Rectal smooth muscle tissue (tissue), 1 donor: ENCODE measurements at regions not wholly inside any gene's neighbourhood (a gene's known extent, or its start where the extent isn't known, plus 50 kb on each side); places are given as distances from the start of the nearest gene placed in this dataset.

ENCODE experiments used
- H3K27ac ChIP-seq: one replicate; pipeline ENCODE4 v1.7.0; 2013; ENCODE audit warnings: low read depth, low read length, inconsistent platforms
- H3K27me3 ChIP-seq: one replicate; pipeline ENCODE4 v1.7.0; 2013; ENCODE audit warnings: low read length; ENCODE audit not compliant: control insufficient read depth, insufficient read depth
- H3K36me3 ChIP-seq: one replicate; pipeline ENCODE4 v1.7.0; 2013; ENCODE audit warnings: low read length; ENCODE audit not compliant: control insufficient read depth, insufficient read depth
- H3K4me1 ChIP-seq: one replicate; pipeline ENCODE4 v1.7.0; 2013; ENCODE audit warnings: low read length; ENCODE audit not compliant: control insufficient read depth, insufficient read depth
- H3K4me3 ChIP-seq: one replicate; pipeline ENCODE4 v1.7.0; 2013; ENCODE audit warnings: low read length
- H3K9ac ChIP-seq: one replicate; pipeline ENCODE4 v1.7.0; 2013; ENCODE audit warnings: low read length

- Histone ChIP-seq H3K27ac (no peak overlapping the region), H3K4me3 (no peak overlapping the region), H3K27me3 (no peaks in the 10 kb centered on the region), H3K36me3 (no peaks in the 10 kb centered on the region), H3K9ac (no peak overlapping the region), H3K4me1 (no peaks in the 10 kb centered on the region)
Measured at GRCh38 chr1:87735750-87736149, 407.1 kb downstream of the LMO4 start.

DNA sequence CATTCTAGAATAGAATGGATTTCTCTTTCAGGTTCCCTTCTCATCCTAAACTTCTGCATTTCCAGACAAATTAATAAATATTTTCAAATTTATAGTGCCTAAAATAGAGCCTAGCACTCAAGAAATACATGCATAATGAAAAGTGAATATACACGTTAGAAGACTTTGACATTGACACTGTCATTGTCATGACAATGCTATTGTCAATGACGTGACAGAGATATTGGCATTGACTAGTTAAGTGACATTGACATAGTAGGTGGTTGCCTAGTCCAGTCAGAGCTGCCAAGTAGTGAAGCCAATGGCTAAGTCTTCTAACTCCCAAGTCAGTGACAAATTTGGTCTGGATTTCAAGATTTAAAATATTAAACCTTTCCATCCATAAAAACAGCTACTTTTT lies 410.5 kb downstream of the LMO4 start:
- no peaks in the 10 kb centered on the region for H3K4me1 ChIP-seq
- no peak overlapping the region for H3K27ac ChIP-seq
- no peaks in the 10 kb centered on the region for H3K36me3 ChIP-seq
- H3K9ac ChIP-seq: no peak overlapping the region
- H3K4me3 ChIP-seq: no peak overlapping the region
- H3K27me3 ChIP-seq: no peaks in the 10 kb centered on the region

GRCh38 chr1:87739704-87740103 lies 411.0 kb downstream of the LMO4 start:
- no peaks in the 10 kb centered on the region for H3K4me1 ChIP-seq
- no peak overlapping the region for H3K4me3 ChIP-seq
- no peaks in the 10 kb centered on the region for H3K27me3 ChIP-seq
- H3K9ac ChIP-seq: no peak overlapping the region
- no peaks in the 10 kb centered on the region for H3K36me3 ChIP-seq
- no peak overlapping the region for H3K27ac ChIP-seq

GRCh38 chr1:87743256-87743655 lies 414.6 kb downstream of the LMO4 start:
- H3K9ac ChIP-seq: no peak overlapping the region
- H3K27ac ChIP-seq: no peak overlapping the region
- H3K4me1 ChIP-seq: no peaks in the 10 kb centered on the region
- H3K4me3 ChIP-seq: no peak overlapping the region
- no peaks in the 10 kb centered on the region for H3K27me3 ChIP-seq
- no peaks in the 10 kb centered on the region for H3K36me3 ChIP-seq

DNA sequence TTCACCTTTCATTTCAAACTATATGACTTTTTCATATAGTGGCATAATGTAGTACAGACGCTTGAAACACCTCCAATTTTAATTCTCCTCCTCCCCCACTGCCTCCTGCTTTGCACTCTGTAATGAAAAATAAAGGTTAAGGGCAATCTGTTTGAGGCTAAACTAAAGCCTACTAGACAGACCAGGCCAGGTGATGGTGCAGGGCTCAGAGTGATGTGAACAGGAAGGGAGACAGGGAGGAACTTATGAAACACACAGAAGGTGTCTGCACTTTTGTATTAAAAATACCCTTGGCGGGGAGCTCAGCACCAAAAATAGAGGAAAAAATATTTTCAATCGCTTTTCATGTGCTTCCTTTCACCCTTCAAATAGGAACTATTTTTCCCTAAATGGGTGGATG lies 415.4 kb downstream of the LMO4 start:
- H3K4me1 ChIP-seq: no peaks in the 10 kb centered on the region
- no peaks in the 10 kb centered on the region for H3K36me3 ChIP-seq
- no peak overlapping the region for H3K9ac ChIP-seq
- no peak overlapping the region for H3K4me3 ChIP-seq
- no peak overlapping the region for H3K27ac ChIP-seq
- no peaks in the 10 kb centered on the region for H3K27me3 ChIP-seq

GRCh38 chr1:87744763-87745162 lies 416.1 kb downstream of the LMO4 start:
- Histone ChIP-seq H3K27ac (no peak overlapping the region), H3K27me3 (no peaks in the 10 kb centered on the region), H3K4me3 (no peak overlapping the region), H3K36me3 (no peaks in the 10 kb centered on the region), H3K9ac (no peak overlapping the region), H3K4me1 (no peaks in the 10 kb centered on the region)

DNA sequence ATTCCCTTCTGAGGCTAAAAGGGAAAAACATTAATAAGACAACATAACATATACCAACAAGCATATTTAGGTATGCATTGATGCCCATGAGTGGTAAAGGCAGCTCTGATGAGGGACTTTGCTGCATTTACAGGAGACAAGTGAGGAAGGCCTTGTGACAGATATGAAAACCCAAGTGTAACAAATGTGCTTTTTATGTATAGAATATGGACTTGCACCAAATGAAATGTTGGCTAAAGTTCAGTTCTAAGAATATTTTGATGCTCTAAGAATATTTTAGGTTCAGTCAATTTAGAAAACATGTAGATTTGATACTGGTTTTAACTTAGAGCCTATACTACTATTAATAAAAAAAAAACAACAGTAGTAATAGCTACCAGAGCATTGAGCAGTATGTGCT lies 424.7 kb downstream of the LMO4 start:
- H3K27ac ChIP-seq: no peak overlapping the region
- no peaks in the 10 kb centered on the region for H3K36me3 ChIP-seq
- H3K4me3 ChIP-seq: no peak overlapping the region
- H3K9ac ChIP-seq: no peak overlapping the region
- H3K27me3 ChIP-seq: no peaks in the 10 kb centered on the region
- H3K4me1 ChIP-seq: no peaks in the 10 kb centered on the region

GRCh38 chr1:87754139-87754538 lies 425.5 kb downstream of the LMO4 start:
- H3K4me3 ChIP-seq: no peak overlapping the region
- no peaks in the 10 kb centered on the region for H3K27me3 ChIP-seq
- H3K36me3 ChIP-seq: no peaks in the 10 kb centered on the region
- H3K9ac ChIP-seq: no peak overlapping the region
- no peaks in the 10 kb centered on the region for H3K4me1 ChIP-seq
- no peak overlapping the region for H3K27ac ChIP-seq

DNA sequence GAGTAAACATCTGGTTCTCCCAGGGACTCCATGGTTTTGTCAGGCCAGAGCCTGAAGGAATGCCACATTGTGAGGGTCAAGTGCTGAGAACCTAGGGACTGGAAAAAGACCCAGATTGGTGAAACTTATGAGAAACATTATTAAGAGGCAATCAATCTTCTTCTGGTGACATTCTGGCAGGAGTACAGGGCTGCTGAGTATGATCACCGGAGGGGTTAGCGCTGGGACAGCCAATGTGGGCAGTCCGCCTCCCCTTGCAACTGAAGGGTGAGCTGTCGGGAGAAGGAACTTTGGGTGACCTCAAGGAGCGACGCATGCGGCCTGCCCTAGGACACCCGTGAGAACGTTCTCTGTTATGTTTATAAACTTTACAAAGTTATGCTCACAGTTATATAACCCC lies 429.0 kb downstream of the LMO4 start:
- no peak overlapping the region for H3K9ac ChIP-seq
- H3K27ac ChIP-seq: no peak overlapping the region

DNA sequence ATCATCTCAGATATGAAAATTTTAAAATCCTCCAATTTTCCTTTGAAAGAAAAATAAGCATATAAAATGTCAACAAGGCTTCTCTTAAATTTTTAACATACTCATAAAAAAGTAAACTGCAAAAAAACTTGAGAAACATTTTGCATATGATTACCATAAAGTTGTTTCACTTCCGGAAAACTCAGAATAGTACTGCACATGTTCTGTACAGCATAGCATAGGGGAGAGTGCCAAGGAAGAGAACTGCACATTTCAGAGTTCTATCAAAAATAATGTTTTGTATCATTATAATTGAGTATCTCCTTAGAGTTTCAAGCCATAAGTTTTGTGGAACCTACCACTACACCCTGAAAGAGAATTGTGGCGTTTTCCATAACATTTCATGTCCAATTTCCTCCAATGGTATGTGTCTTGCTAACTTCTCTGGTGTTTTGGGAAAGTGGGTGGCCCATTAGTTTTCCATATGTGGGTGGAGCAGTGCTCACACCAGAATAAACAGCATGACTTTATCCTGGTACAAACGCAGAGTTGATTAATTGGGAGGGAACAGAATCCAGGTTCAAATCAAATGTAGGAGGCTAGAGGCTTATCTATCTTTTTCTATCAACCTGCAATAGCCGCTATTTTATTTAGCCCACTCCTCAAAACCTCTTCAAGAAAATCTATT lies 430.9 kb downstream of the LMO4 start:
- Histone ChIP-seq H3K36me3 (no peaks in the 10 kb centered on the region), H3K9ac (no peak overlapping the region), H3K27me3 (no peaks in the 10 kb centered on the region), H3K4me3 (no peak overlapping the region), H3K4me1 (no peaks in the 10 kb centered on the region), H3K27ac (no peak overlapping the region)

More for the DNA sequence above, 429.0 kb downstream of the LMO4 start:
- no peaks in the 10 kb centered on the region for H3K27me3 ChIP-seq
- H3K4me3 ChIP-seq: no peak overlapping the region
- no peaks in the 10 kb centered on the region for H3K4me1 ChIP-seq
- H3K36me3 ChIP-seq: no peaks in the 10 kb centered on the region

- Histone ChIP-seq H3K27ac (no peak overlapping the region), H3K36me3 (no peaks in the 10 kb centered on the region), H3K27me3 (no peaks in the 10 kb centered on the region), H3K9ac (no peak overlapping the region), H3K4me1 (no peaks in the 10 kb centered on the region), H3K4me3 (no peak overlapping the region)
Measured at GRCh38 chr1:87760155-87760554, 431.5 kb downstream of the LMO4 start.

DNA sequence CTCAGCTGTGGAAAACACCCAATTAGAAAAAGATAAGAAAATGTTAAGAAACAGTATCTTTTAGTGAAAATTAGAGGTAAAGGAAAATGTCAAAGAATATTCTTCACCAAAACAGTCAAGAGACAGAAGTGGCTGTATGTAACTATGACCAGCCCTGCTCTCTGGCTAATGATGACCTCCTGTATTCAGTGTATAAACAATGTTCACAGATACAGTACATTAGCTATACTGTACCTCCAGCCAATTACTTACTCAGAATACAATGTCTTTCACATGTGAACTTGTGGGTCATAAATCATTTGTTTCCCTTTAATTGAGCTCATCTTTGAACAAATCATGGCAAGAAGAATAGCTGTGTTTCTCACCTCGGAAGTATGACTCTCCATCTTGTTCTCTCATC lies 432.0 kb downstream of the LMO4 start:
- no peaks in the 10 kb centered on the region for H3K36me3 ChIP-seq
- H3K4me3 ChIP-seq: no peak overlapping the region
- no peak overlapping the region for H3K27ac ChIP-seq
- H3K4me1 ChIP-seq: no peaks in the 10 kb centered on the region
- no peaks in the 10 kb centered on the region for H3K27me3 ChIP-seq
- H3K9ac ChIP-seq: no peak overlapping the region

GRCh38 chr1:87763483-87763882 lies 434.8 kb downstream of the LMO4 start:
- Histone ChIP-seq H3K36me3 (no peaks in the 10 kb centered on the region), H3K27me3 (no peaks in the 10 kb centered on the region), H3K27ac (no peak overlapping the region), H3K4me1 (no peaks in the 10 kb centered on the region), H3K4me3 (no peak overlapping the region), H3K9ac (no peak overlapping the region)
